ENCODE measurements at regions not wholly inside any gene's neighbourhood (a gene's known extent, or its start where the extent isn't known, plus 50 kb on each side); places are given as distances from the start of the nearest gene placed in this dataset.

GRCh38 chr2:81747481-81748070 lies 1443.0 kb upstream of the LRRTM1 start:
- Histone ChIP-seq H3K9me3 (replicated peaks; ENCODE audit: control insufficient read depth, insufficient read depth, low read depth, low read length) (0 out of 2 replicates have a peak, but pooled peaks cover under 1% of the 10 kb centered on the region), H3K4me2 (ENCODE audit: insufficient read depth, low read length) (no peak overlapping the region), H3K4me3 (no peak overlapping the region), H3K9ac (ENCODE audit: insufficient read depth in 1 of 2, low read depth in 2 of 2, low read length in 2 of 2) (no peak overlapping the region), H2AFZ (ENCODE audit: low read depth, low read length) (no peak overlapping the region), H4K20me1 (replicated peaks; ENCODE audit: control insufficient read depth, insufficient read depth, low read length) (no peaks in the 10 kb centered on the region), H3K9me1 (ENCODE audit: control insufficient read depth, insufficient read depth, low read length) (no peaks in the 10 kb centered on the region), H3K36me3 (ENCODE audit: control insufficient read depth, insufficient read depth, low read length) (no peaks in the 10 kb centered on the region), H3K27me3 (ENCODE audit: control insufficient read depth in 2 of 2, insufficient read depth in 2 of 2, low read length in 2 of 2) (no peaks in the 10 kb centered on the region), H3K79me2 (ENCODE audit: control insufficient read depth, insufficient read depth, low read length) (no peaks in the 10 kb centered on the region), H3K27ac (ENCODE audit: extremely low read depth, low read depth, low read length) (no peak overlapping the region), H3K4me1 (replicated peaks in 1 of 2; ENCODE audit: control insufficient read depth in 2 of 2, insufficient read depth in 2 of 2, low read length in 2 of 2) (no peaks in the 10 kb centered on the region)
- no peak for ATAC-seq
- POLR2A ChIA-PET: no interaction called here
- in situ Hi-C loops (cut with MboI): no loop called here
- CTCF ChIA-PET (ENCODE audit: low intra/inter-chr PET ratio): no interaction called here
- BruUV-seq (replicated peaks): no TSS peak
- DNase-seq (ENCODE audit: extremely low read depth in 1 of 4, low spot score in 3 of 4): no peak
- WGBS (ENCODE audit: insufficient coverage, low coverage, missing lambda C conversion rate): 0% methylated on average over 2 of the region's 2 CpGs
- no peak for FAIRE-seq
- TF ChIP-seq CBFA2T3 (IDR thresholded peaks at IDR 0.05): no peak
- no peak for TF ChIP-seq TAL1 (IDR thresholded peaks at IDR 0.05)
- TF ChIP-seq ZFP30 (CRISPR knock-in tag; IDR thresholded peaks at IDR 0.05; ENCODE audit: borderline replicate concordance): no peak
- TF ChIP-seq BACH1 (tag; IDR thresholded peaks at IDR 0.05): no peak
- no peak for TF ChIP-seq ZNF785 (CRISPR knock-in tag; IDR thresholded peaks at IDR 0.05)
- no peak for TF ChIP-seq HOXB6 (CRISPR knock-in tag; IDR thresholded peaks at IDR 0.05; ENCODE audit: borderline replicate concordance)
- no peak for TF ChIP-seq CREBBP (IDR thresholded peaks at IDR 0.05; ENCODE audit: low read depth, low read length)
- TF ChIP-seq ZNF707 (CRISPR knock-in tag; conservative IDR thresholded peaks at IDR 0.05): no peak
- TF ChIP-seq CUX1 (CRISPR knock-in tag; IDR thresholded peaks at IDR 0.05): no peak
- no peak for TF ChIP-seq ZNF175 (CRISPR knock-in tag; IDR thresholded peaks at IDR 0.05; ENCODE audit: low read depth)
- no peak for TF ChIP-seq ZC3H11A (IDR thresholded peaks at IDR 0.05; ENCODE audit: low read depth, low read length)
- no peak for TF ChIP-seq MECOM (CRISPR knock-in tag; IDR thresholded peaks at IDR 0.05)
- no peak for TF ChIP-seq ZNF830 (CRISPR knock-in tag; IDR thresholded peaks at IDR 0.05)
- TF ChIP-seq ZFPM2 (CRISPR knock-in tag; IDR thresholded peaks at IDR 0.05): no peak
- TF ChIP-seq PCBP2 (IDR thresholded peaks at IDR 0.05; ENCODE audit: low read depth, low read length, poor library complexity, severe bottlenecking): no peak
- no peak for TF ChIP-seq EHMT2 (IDR thresholded peaks at IDR 0.05)
- intact Hi-C loops (cut with micrococcal nuclease): no loop called here
